ENCODE measurements at regions not wholly inside any gene's neighbourhood (a gene's known extent, or its start where the extent isn't known, plus 50 kb on each side); places are given as distances from the start of the nearest gene placed in this dataset.

- H3K4me3 ChIP-seq (ENCODE audit: low read depth, low read length) = no peak overlapping the region
- TF ChIP-seq, protein P1, sequence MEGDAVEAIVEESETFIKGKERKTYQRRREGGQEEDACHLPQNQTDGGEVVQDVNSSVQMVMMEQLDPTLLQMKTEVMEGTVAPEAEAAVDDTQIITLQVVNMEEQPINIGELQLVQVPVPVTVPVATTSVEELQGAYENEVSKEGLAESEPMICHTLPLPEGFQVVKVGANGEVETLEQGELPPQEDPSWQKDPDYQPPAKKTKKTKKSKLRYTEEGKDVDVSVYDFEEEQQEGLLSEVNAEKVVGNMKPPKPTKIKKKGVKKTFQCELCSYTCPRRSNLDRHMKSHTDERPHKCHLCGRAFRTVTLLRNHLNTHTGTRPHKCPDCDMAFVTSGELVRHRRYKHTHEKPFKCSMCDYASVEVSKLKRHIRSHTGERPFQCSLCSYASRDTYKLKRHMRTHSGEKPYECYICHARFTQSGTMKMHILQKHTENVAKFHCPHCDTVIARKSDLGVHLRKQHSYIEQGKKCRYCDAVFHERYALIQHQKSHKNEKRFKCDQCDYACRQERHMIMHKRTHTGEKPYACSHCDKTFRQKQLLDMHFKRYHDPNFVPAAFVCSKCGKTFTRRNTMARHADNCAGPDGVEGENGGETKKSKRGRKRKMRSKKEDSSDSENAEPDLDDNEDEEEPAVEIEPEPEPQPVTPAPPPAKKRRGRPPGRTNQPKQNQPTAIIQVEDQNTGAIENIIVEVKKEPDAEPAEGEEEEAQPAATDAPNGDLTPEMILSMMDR (IDR thresholded peaks at IDR 0.05; ENCODE audit: insufficient read depth, low read length, poor library complexity, severe bottlenecking) = no peak
- no peaks in the 10 kb centered on the region for H3K36me3 ChIP-seq (ENCODE audit: control insufficient read depth, insufficient read depth, low read length)
- H3K27me3 ChIP-seq (ENCODE audit: control insufficient read depth, insufficient read depth, low read length) = peaks cover 3% of the 10 kb centered on the region
- DNase-seq (ENCODE audit: low read depth) = no peak
Observed at GRCh38 chr17:77565166-77565565, 393.3 kb upstream of the TNRC6C start.

DNA sequence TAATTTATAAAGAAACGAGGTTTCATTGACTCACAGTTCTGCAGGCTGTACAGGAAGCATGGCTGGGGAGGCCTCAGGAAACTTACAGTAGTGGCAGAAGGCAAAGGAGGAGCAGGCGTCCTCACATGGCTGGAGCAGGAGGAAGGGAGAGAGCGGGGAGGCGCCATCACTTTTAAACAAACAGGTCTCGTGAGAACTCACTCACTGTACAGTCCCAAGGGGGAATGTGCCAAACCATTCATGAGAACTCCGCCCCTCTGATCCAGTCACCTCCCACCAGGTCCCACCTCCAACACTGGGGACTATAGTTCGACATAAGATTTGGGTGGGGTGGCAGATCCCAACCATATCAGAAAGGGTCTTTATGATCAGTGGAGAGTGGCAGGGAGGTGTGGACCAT is 392.4 kb upstream of the TNRC6C start:
- Histone ChIP-seq H3K36me3 (ENCODE audit: control insufficient read depth, insufficient read depth, low read length) (no peaks in the 10 kb centered on the region), H3K4me3 (ENCODE audit: low read depth, low read length) (no peak overlapping the region), H3K27me3 (ENCODE audit: control insufficient read depth, insufficient read depth, low read length) (peaks cover 13% of the 10 kb centered on the region)
- TF ChIP-seq, protein P1 (IDR thresholded peaks at IDR 0.05; ENCODE audit: insufficient read depth, low read length, poor library complexity, severe bottlenecking) = no peak
- no peak for DNase-seq (ENCODE audit: low read depth)

DNA sequence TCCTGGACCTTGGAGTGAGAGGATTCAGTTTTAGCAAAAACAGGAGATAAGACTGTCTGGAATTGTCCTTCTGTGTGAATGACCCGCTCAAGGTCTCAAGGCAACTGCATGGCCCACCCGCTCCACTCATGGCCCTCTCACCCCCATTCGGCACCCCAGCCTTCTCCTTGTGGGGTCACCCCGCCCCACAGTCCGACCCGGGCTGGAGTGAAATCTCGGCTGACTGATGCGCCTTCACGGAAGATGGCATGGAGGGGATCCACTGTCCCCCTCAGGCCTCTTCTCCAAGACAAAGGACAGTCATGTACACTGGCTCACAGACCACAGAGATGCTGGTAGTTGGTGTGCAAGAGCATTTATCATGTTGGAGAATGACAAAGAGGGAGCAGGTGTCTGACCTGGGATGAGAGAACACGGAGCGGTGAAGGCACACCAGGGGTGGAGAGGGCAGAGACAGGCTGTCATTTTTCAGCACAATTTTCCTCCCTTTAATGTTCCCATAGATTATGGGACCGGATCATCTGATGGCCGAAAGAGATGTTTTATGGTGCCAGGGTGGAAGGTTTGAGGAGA is 391.9 kb upstream of the TNRC6C start:
- Histone ChIP-seq H3K27me3 (ENCODE audit: control insufficient read depth, insufficient read depth, low read length) (peaks cover 18% of the 10 kb centered on the region), H3K4me3 (ENCODE audit: low read depth, low read length) (no peak overlapping the region), H3K36me3 (ENCODE audit: control insufficient read depth, insufficient read depth, low read length) (no peaks in the 10 kb centered on the region)
- DNase-seq (ENCODE audit: low read depth) = no peak
- TF ChIP-seq, protein P1 (IDR thresholded peaks at IDR 0.05; ENCODE audit: insufficient read depth, low read length, poor library complexity, severe bottlenecking) = no peak

DNA sequence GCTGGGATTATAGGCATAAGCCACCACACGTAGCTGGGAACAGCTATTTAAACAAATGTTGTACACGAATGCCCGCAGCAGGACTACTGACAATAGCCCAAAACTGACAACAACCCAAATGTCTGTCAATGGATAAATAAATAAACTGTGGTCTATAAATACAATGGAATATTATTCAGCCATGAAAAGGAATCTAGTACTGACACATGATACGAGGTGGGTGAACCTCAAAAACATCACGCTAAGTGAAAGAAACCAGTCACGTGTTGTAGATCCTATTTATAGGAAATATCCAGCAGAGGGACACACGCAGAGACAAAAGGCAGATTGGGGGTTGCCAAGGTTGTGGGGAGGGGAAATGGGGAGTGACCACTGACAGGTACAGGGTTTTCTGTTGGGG is 390.0 kb upstream of the TNRC6C start:
- Histone ChIP-seq H3K27me3 (ENCODE audit: control insufficient read depth, insufficient read depth, low read length) (peaks cover 31% of the 10 kb centered on the region), H3K36me3 (ENCODE audit: control insufficient read depth, insufficient read depth, low read length) (no peaks in the 10 kb centered on the region), H3K4me3 (ENCODE audit: low read depth, low read length) (no peak overlapping the region)
- DNase-seq (ENCODE audit: low read depth) = no peak
- TF ChIP-seq, protein P1 (IDR thresholded peaks at IDR 0.05; ENCODE audit: insufficient read depth, low read length, poor library complexity, severe bottlenecking) = no peak

DNA sequence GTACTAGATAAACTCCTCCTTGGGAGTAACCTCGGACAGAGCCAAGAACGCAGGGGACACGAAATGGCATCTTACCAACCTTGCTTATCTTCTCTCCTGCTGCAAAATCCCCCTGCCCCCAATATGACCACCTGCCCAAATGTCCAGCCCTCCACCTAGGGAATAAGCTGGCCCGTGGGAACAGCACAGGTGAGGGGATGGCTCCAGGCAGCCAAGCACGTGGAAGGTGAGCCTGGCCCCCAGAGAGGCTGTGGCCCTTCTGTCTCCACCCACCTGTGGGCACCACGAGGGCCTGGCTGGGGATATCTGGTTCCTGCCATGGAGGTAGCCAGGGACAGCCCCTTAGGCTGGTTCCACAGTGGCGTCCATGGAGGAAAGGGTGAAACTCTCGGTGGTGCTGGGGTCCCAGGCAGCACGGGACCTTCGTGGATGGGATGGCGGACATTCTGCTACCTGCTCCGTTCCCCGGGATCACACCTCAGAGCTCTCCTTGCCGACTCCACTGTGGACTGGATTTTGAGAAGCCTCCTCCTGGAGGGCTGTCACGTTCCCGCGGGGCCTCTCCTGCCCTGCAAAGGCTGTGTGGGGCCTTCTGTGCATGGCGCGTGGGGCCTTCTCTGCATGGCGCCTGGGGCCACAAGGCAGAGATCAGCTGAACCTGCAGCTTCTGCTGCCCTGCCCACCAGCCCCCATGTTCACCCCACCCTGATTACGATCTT is 388.5 kb upstream of the TNRC6C start:
- H3K27me3 ChIP-seq (ENCODE audit: control insufficient read depth, insufficient read depth, low read length) = peaks cover 31% of the 10 kb centered on the region
- H3K36me3 ChIP-seq (ENCODE audit: control insufficient read depth, insufficient read depth, low read length) = no peaks in the 10 kb centered on the region
- no peak for DNase-seq (ENCODE audit: low read depth)
- TF ChIP-seq, protein P1 (IDR thresholded peaks at IDR 0.05; ENCODE audit: insufficient read depth, low read length, poor library complexity, severe bottlenecking) = no peak
- H3K4me3 ChIP-seq (ENCODE audit: low read depth, low read length) = no peak overlapping the region

DNA sequence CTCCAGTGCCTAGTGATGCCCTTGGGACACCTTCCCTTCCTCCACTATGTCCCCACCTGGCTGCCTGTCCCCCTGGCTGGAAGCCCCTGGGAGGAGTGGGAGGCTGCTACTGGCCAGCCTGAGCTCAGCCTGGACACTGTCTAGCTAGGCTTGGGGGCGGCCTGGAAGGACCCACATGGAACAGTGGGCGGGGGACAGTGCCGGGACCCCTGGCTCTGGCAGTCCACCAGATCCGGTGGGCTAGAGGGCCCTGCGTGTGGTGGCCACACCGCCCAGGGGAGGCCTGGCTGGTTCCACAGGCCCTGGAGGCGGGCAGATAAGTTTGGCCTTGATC is 388.0 kb upstream of the TNRC6C start:
- no peaks in the 10 kb centered on the region for H3K36me3 ChIP-seq (ENCODE audit: control insufficient read depth, insufficient read depth, low read length)
- no peak for DNase-seq (ENCODE audit: low read depth)
- TF ChIP-seq, protein P1 (IDR thresholded peaks at IDR 0.05; ENCODE audit: insufficient read depth, low read length, poor library complexity, severe bottlenecking) = no peak

More for the DNA sequence above, 388.0 kb upstream of the TNRC6C start:
- peaks cover 31% of the 10 kb centered on the region for H3K27me3 ChIP-seq (ENCODE audit: control insufficient read depth, insufficient read depth, low read length)
- no peak overlapping the region for H3K4me3 ChIP-seq (ENCODE audit: low read depth, low read length)
